MM.1S (cell line): ENCODE measurements at regions not wholly inside any gene's neighbourhood (a gene's known extent, or its start where the extent isn't known, plus 50 kb on each side); places are given as distances from the start of the nearest gene placed in this dataset.

ENCODE experiments used
- DNase-seq: peaks from one replicate; pipeline ENCODE4 v3.0.0-alpha.2; 2015
- H2AFZ ChIP-seq: fragments of 300-600 bp; sonication (generic); 2 replicates; pipeline ENCODE4 v1.6.0; 2016; ENCODE audit warnings: antibody characterized with exemption, low read length
- H3F3A ChIP-seq: fragments of 300-600 bp; sonication (generic); 2 replicates; pipeline ENCODE4 v1.6.1; 2016; ENCODE audit warnings: mild to moderate bottlenecking, antibody characterized with exemption, low read length, moderate library complexity, mixed read lengths; ENCODE audit not compliant: insufficient read depth
- H3K27ac ChIP-seq: fragments of 300-600 bp; sonication (generic); 2 replicates; pipeline ENCODE4 v1.5.1; 2016; ENCODE audit warnings: mild to moderate bottlenecking, low read length
- H3K27me3 ChIP-seq: fragments of 300-600 bp; sonication (generic); replicated peaks from 2 replicates; pipeline ENCODE4 v1.6.0; 2016; ENCODE audit warnings: low read length; ENCODE audit not compliant: insufficient read depth
- H3K36me3 ChIP-seq: fragments of 300-600 bp; sonication (generic); replicated peaks from 2 replicates; pipeline ENCODE4 v1.6.1; 2016; ENCODE audit warnings: mild to moderate bottlenecking, low read length, mixed read lengths; ENCODE audit not compliant: insufficient read depth
- H3K4me1 ChIP-seq: fragments of 300-600 bp; sonication (generic); 2 replicates; pipeline ENCODE4 v1.6.1; 2016; ENCODE audit warnings: low read length, mixed read lengths
- H3K4me2 ChIP-seq: fragments of 300-600 bp; sonication (generic); 2 replicates; pipeline ENCODE4 v1.6.0; 2016; ENCODE audit warnings: low read depth, low read length
- H3K4me3 ChIP-seq: fragments of 300-600 bp; sonication (generic); 2 replicates; pipeline ENCODE4 v1.5.1; 2016; ENCODE audit warnings: low read length, mixed read lengths
- H3K79me2 ChIP-seq: fragments of 300-600 bp; sonication (generic); 2 replicates; pipeline ENCODE4 v1.6.1; 2016; ENCODE audit warnings: mixed run types, low read length, mixed read lengths
- H3K9ac ChIP-seq: fragments of 300-600 bp; sonication (generic); 2 replicates; pipeline ENCODE4 v1.6.1; 2016; ENCODE audit warnings: low read length, mixed read lengths
- H3K9me2 ChIP-seq: fragments of 300-600 bp; sonication (generic); replicated peaks from 2 replicates; pipeline ENCODE4 v1.6.1; 2016; ENCODE audit warnings: mild to moderate bottlenecking, low read length, mixed read lengths; ENCODE audit not compliant: insufficient read depth
- H3K9me3 ChIP-seq: fragments of 300-600 bp; sonication (generic); replicated peaks from 2 replicates; pipeline ENCODE4 v1.6.1; 2016; ENCODE audit warnings: mild to moderate bottlenecking, low read length, mixed read lengths; ENCODE audit not compliant: insufficient read depth
- H4K20me1 ChIP-seq: fragments of 300-600 bp; sonication (generic); 2 replicates; pipeline ENCODE4 v1.6.1; 2016; ENCODE audit warnings: mild to moderate bottlenecking, low read length, moderate library complexity, mixed read lengths; ENCODE audit not compliant: insufficient read depth
- CTCF ChIP-seq: fragments of 300-600 bp; sonication (generic); IDR thresholded peaks from 2 replicates; pipeline ENCODE4 v1.5.1; 2016; ENCODE audit warnings: antibody characterized with exemption, low read length, mixed read lengths
- EZH2 ChIP-seq: fragments of 300-600 bp; sonication (generic); optimal IDR thresholded peaks from 2 replicates; pipeline ENCODE3; 2017; ENCODE audit warnings: low read depth, mild to moderate bottlenecking, antibody characterized with exemption, low read length, mixed read lengths
- EZH2phosphoT487 ChIP-seq: fragments of 300-600 bp; sonication (generic); IDR thresholded peaks from 2 replicates; pipeline ENCODE4 v1.6.1; 2018; ENCODE audit warnings: antibody characterized with exemption, low read length

GRCh38 chr12:46893434-46893833 lies 67.6 kb upstream of the SLC38A4 start:
- TF ChIP-seq CTCF (no peak), EZH2 (no peak)

GRCh38 chr12:46895726-46896125 lies 69.9 kb upstream of the SLC38A4 start:
- no peaks in the 10 kb centered on the region for H4K20me1 ChIP-seq
- H3K4me2 ChIP-seq = no peak overlapping the region
- no peaks in the 10 kb centered on the region for H3K27me3 ChIP-seq
- no peaks in the 10 kb centered on the region for H3K79me2 ChIP-seq
- no peak overlapping the region for H3K27ac ChIP-seq
- H3K9ac ChIP-seq = no peak overlapping the region
- H3K4me3 ChIP-seq = no peak overlapping the region
- H3K36me3 ChIP-seq = no peaks in the 10 kb centered on the region; the same call in 1 of the 2 replicates
- no peak for DNase-seq
- no peak overlapping the region for H2AFZ ChIP-seq
- no peaks in the 10 kb centered on the region for H3K4me1 ChIP-seq
- TF ChIP-seq CTCF = no peak
- no peak for TF ChIP-seq EZH2phosphoT487
- no peak for TF ChIP-seq EZH2
- no peaks in the 10 kb centered on the region for H3K9me2 ChIP-seq
- no peaks in the 10 kb centered on the region for H3K9me3 ChIP-seq
- H3F3A ChIP-seq = no peaks in the 10 kb centered on the region

More at GRCh38 chr12:46893434-46893833, 67.6 kb upstream of the SLC38A4 start:
- Histone ChIP-seq H3K79me2 (no peaks in the 10 kb centered on the region), H3F3A (no peaks in the 10 kb centered on the region), H3K36me3 (no peaks in the 10 kb centered on the region), H3K27ac (no peak overlapping the region), H3K4me3 (no peak overlapping the region), H3K9me3 (no peaks in the 10 kb centered on the region), H3K9ac (no peak overlapping the region), H3K4me1 (no peaks in the 10 kb centered on the region), H4K20me1 (no peaks in the 10 kb centered on the region), H3K4me2 (no peak overlapping the region), H3K27me3 (no peaks in the 10 kb centered on the region), H2AFZ (no peak overlapping the region), H3K9me2 (no peaks in the 10 kb centered on the region)
- no peak for DNase-seq

- H3K9me3 ChIP-seq = no peaks in the 10 kb centered on the region
- H3K9ac ChIP-seq = no peak overlapping the region
- no peaks in the 10 kb centered on the region for H3K9me2 ChIP-seq
- no peak overlapping the region for H3K4me2 ChIP-seq
- DNase-seq = no peak
- H4K20me1 ChIP-seq = no peaks in the 10 kb centered on the region
- no peak overlapping the region for H3K4me3 ChIP-seq
- H3K79me2 ChIP-seq = no peaks in the 10 kb centered on the region
- peaks cover 6% of the 10 kb centered on the region for H3K4me1 ChIP-seq
- no peaks in the 10 kb centered on the region for H3K27me3 ChIP-seq
- H2AFZ ChIP-seq = no peak overlapping the region
- H3K27ac ChIP-seq = no peak overlapping the region
- no peaks in the 10 kb centered on the region; the same call in 1 of the 2 replicates for H3K36me3 ChIP-seq
- no peak for TF ChIP-seq CTCF
- no peak for TF ChIP-seq EZH2phosphoT487
- no peak for TF ChIP-seq EZH2
- H3F3A ChIP-seq = no peaks in the 10 kb centered on the region
Observed at GRCh38 chr12:46896680-46897079, 70.9 kb upstream of the SLC38A4 start.
